ENCODE measurements at regions not wholly inside any gene's neighbourhood (a gene's known extent, or its start where the extent isn't known, plus 50 kb on each side); places are given as distances from the start of the nearest gene placed in this dataset.

DNA sequence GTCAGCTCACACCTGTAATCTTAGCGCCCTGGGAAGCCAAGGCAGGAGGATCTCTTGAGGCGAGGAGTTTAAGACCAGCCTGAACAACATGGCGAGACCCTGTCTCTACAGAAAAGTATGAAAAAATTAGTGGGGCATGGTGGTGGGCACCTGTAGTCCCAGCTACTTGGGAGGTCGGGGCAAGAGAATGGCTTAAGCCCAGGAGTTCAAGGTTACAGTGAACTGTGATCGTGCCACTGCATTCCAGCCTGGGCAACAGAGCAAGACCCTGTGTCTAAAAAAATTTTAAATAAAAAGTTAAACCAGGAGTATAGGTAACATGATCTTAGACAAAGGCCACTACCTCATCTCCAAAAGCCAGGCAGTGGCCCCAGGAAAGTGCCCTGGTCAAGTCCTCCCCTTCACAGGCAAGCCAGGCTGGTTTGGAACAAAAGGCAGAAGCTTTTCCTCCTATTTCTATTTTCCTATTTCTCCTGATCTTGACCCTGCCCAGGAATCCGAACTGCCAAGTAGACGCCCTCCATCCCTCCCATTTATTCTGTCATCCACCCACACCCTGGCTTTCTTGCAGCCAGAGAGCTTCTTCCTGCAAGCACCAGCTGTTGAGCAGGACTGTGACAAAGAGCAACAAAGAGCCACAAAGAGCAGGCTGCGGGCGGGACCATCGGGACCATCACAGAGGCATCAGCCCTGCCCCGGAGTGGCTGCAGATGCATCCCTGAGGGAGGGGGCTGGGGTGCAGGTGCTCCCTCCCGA lies 149.9 kb upstream of the AFDN start:
- Histone ChIP-seq H3K9me3 (ENCODE audit: control insufficient read depth, low read length) (no peaks in the 10 kb centered on the region), H3K4me3 (ENCODE audit: extremely low read depth, insufficient read depth, low read length, poor library complexity, severe bottlenecking) (no peak overlapping the region), H3K36me3 (ENCODE audit: control insufficient read depth, insufficient read depth, low read length) (no peaks in the 10 kb centered on the region), H3K27ac (ENCODE audit: low read depth, low read length, severe bottlenecking) (peak overlapping the region; percentile 81), H3K4me1 (ENCODE audit: control insufficient read depth, insufficient read depth, low read length, poor library complexity, severe bottlenecking) (peaks cover 41% of the 10 kb centered on the region)
- 61 to 63% methylated on average over 8 to 12 of the region's 12 CpGs for WGBS, 2 experiments (ENCODE audit: insufficient coverage in 2 of 2)

- no peaks in the 10 kb centered on the region for H3K9me3 ChIP-seq (ENCODE audit: control insufficient read depth, low read length)
- no peak overlapping the region for H3K4me3 ChIP-seq (ENCODE audit: extremely low read depth, insufficient read depth, low read length, poor library complexity, severe bottlenecking)
- 71 to 75% methylated on average over 6 of the region's 9 CpGs for WGBS, 2 experiments (ENCODE audit: insufficient coverage in 2 of 2)
These were observed 149.3 kb upstream of the AFDN start for GRCh38 chr6:167677422-167677789.

GRCh38 chr6:167678102-167679101 lies 148.3 kb upstream of the AFDN start:
- WGBS, 2 experiments (ENCODE audit: insufficient coverage in 2 of 2): 1 to 2% methylated on average over 46 to 48 of the region's 62 CpGs
- Histone ChIP-seq H3K4me3 (ENCODE audit: extremely low read depth, insufficient read depth, low read length, poor library complexity, severe bottlenecking) (peak overlapping the region; percentile 38), H3K36me3 (ENCODE audit: control insufficient read depth, insufficient read depth, low read length) (no peaks in the 10 kb centered on the region), H3K9me3 (ENCODE audit: control insufficient read depth, low read length) (no peaks in the 10 kb centered on the region), H3K4me1 (ENCODE audit: control insufficient read depth, insufficient read depth, low read length, poor library complexity, severe bottlenecking) (peaks cover 50% of the 10 kb centered on the region), H3K27ac (ENCODE audit: low read depth, low read length, severe bottlenecking) (peak overlapping the region; percentile 11)

More at GRCh38 chr6:167677422-167677789, 149.3 kb upstream of the AFDN start:
- Histone ChIP-seq H3K27ac (ENCODE audit: low read depth, low read length, severe bottlenecking) (peak overlapping the region; percentile 57), H3K36me3 (ENCODE audit: control insufficient read depth, insufficient read depth, low read length) (no peaks in the 10 kb centered on the region), H3K4me1 (ENCODE audit: control insufficient read depth, insufficient read depth, low read length, poor library complexity, severe bottlenecking) (peaks cover 43% of the 10 kb centered on the region)

DNA sequence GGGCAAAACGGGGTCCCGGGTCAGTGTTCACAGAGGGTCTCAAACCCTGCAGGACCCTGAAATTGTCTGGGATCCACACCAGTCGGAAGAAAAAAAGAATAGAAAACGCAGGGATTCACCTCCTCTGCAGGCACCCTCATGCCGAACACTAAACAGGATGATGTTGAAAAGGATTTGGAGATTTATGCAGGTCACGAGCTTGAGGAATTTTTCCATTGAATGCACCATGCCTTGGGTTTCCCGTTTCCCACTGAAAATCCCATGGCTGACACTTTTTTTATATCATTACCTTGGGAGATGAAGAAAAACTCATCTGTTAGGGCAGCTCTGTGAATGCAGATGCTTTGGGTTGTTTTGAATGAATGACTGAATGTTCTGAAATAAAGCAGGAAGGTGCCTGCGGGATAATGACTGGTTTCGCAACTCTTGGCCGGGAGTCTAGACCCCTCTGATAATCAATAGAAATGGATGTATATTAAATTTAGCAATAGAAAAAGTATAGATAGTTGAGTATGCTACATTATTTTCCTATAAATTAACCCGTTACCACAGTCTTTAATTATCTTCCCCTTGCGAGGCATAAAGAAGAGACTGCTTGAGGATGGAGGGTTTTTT lies 147.5 kb upstream of the AFDN start:
- Histone ChIP-seq H3K27ac (ENCODE audit: low read depth, low read length, severe bottlenecking) (no peak overlapping the region), H3K4me3 (ENCODE audit: extremely low read depth, insufficient read depth, low read length, poor library complexity, severe bottlenecking) (peak overlapping the region; percentile 38), H3K36me3 (ENCODE audit: control insufficient read depth, insufficient read depth, low read length) (no peaks in the 10 kb centered on the region), H3K9me3 (ENCODE audit: control insufficient read depth, low read length) (no peaks in the 10 kb centered on the region), H3K4me1 (ENCODE audit: control insufficient read depth, insufficient read depth, low read length, poor library complexity, severe bottlenecking) (peaks cover 56% of the 10 kb centered on the region)
- WGBS, 2 experiments (ENCODE audit: insufficient coverage in 2 of 2): 2 to 8% methylated on average over 4 to 5 of the region's 12 CpGs

DNA sequence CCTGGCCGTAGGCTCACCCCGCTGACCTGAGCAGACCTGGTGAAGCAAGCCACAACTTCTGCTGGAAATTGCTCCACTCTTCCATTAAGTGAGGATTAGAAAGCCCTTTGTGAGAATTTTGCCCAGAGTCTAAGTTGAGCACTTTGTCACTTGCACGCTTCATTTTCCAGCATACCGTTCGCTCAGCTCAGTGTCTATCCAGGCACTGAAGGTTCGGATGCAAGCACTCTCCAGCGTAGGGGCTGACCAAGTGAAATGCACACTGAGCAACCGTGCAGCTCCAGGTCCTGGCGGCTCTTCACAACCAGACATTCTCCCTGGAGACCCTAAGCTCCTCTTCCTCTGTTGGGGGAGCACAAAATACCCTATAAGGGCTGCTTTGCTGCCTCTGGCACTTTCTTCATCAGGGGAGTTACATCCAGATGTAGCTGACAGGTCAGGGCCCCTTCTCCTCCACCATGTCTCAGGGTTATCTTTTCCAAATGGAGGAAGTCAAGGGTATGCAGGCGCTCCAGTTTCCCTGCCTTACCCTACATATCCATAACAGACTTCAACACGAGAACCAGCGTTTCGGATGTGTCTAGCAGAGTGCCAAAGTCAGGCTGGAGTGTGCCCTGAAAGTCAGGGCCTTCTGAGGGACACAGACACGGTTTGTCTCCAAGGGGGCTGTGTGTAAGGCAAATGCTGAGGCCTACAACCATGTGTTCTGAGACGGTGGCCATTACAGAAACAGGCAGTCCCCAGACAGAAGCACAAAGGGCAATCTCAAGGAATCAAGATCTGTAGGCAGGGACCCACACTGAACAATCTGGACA lies 146.7 kb upstream of the AFDN start:
- 88 to 94% methylated on average over 13 of the region's 15 CpGs for WGBS, 2 experiments (ENCODE audit: insufficient coverage in 2 of 2)
- Histone ChIP-seq H3K27ac (ENCODE audit: low read depth, low read length, severe bottlenecking) (no peak overlapping the region), H3K4me3 (ENCODE audit: extremely low read depth, insufficient read depth, low read length, poor library complexity, severe bottlenecking) (no peak overlapping the region), H3K36me3 (ENCODE audit: control insufficient read depth, insufficient read depth, low read length) (no peaks in the 10 kb centered on the region), H3K4me1 (ENCODE audit: control insufficient read depth, insufficient read depth, low read length, poor library complexity, severe bottlenecking) (peaks cover 56% of the 10 kb centered on the region), H3K9me3 (ENCODE audit: control insufficient read depth, low read length) (no peaks in the 10 kb centered on the region)

GRCh38 chr6:167680605-167681149 lies 146.0 kb upstream of the AFDN start:
- no peaks in the 10 kb centered on the region for H3K36me3 ChIP-seq (ENCODE audit: control insufficient read depth, insufficient read depth, low read length)
- H3K4me1 ChIP-seq (ENCODE audit: control insufficient read depth, insufficient read depth, low read length, poor library complexity, severe bottlenecking): peaks cover 56% of the 10 kb centered on the region
- 98 to 99% methylated on average over 11 to 12 of the region's 15 CpGs for WGBS, 2 experiments (ENCODE audit: insufficient coverage in 2 of 2)

GRCh38 chr6:167682125-167682524 lies 144.6 kb upstream of the AFDN start:
- WGBS, 2 experiments (ENCODE audit: insufficient coverage in 2 of 2): 76 to 85% methylated on average over 10 to 11 of the region's 11 CpGs
- Histone ChIP-seq H3K4me1 (ENCODE audit: control insufficient read depth, insufficient read depth, low read length, poor library complexity, severe bottlenecking) (peaks cover 48% of the 10 kb centered on the region), H3K4me3 (ENCODE audit: extremely low read depth, insufficient read depth, low read length, poor library complexity, severe bottlenecking) (no peak overlapping the region), H3K27ac (ENCODE audit: low read depth, low read length, severe bottlenecking) (no peak overlapping the region), H3K9me3 (ENCODE audit: control insufficient read depth, low read length) (no peaks in the 10 kb centered on the region), H3K36me3 (ENCODE audit: control insufficient read depth, insufficient read depth, low read length) (no peaks in the 10 kb centered on the region)

More at GRCh38 chr6:167680605-167681149, 146.0 kb upstream of the AFDN start:
- Histone ChIP-seq H3K4me3 (ENCODE audit: extremely low read depth, insufficient read depth, low read length, poor library complexity, severe bottlenecking) (no peak overlapping the region), H3K9me3 (ENCODE audit: control insufficient read depth, low read length) (no peaks in the 10 kb centered on the region), H3K27ac (ENCODE audit: low read depth, low read length, severe bottlenecking) (no peak overlapping the region)

- Histone ChIP-seq H3K9me3 (ENCODE audit: control insufficient read depth, low read length) (no peaks in the 10 kb centered on the region), H3K27ac (ENCODE audit: low read depth, low read length, severe bottlenecking) (peak overlapping the region; percentile 73), H3K4me1 (ENCODE audit: control insufficient read depth, insufficient read depth, low read length, poor library complexity, severe bottlenecking) (peaks cover 43% of the 10 kb centered on the region), H3K4me3 (ENCODE audit: extremely low read depth, insufficient read depth, low read length, poor library complexity, severe bottlenecking) (no peak overlapping the region), H3K36me3 (ENCODE audit: control insufficient read depth, insufficient read depth, low read length) (no peaks in the 10 kb centered on the region)
- WGBS, 2 experiments (ENCODE audit: insufficient coverage in 2 of 2): 86 to 89% methylated on average over 3 of the region's 5 CpGs
These were observed 144.1 kb upstream of the AFDN start for GRCh38 chr6:167682546-167683027.

DNA sequence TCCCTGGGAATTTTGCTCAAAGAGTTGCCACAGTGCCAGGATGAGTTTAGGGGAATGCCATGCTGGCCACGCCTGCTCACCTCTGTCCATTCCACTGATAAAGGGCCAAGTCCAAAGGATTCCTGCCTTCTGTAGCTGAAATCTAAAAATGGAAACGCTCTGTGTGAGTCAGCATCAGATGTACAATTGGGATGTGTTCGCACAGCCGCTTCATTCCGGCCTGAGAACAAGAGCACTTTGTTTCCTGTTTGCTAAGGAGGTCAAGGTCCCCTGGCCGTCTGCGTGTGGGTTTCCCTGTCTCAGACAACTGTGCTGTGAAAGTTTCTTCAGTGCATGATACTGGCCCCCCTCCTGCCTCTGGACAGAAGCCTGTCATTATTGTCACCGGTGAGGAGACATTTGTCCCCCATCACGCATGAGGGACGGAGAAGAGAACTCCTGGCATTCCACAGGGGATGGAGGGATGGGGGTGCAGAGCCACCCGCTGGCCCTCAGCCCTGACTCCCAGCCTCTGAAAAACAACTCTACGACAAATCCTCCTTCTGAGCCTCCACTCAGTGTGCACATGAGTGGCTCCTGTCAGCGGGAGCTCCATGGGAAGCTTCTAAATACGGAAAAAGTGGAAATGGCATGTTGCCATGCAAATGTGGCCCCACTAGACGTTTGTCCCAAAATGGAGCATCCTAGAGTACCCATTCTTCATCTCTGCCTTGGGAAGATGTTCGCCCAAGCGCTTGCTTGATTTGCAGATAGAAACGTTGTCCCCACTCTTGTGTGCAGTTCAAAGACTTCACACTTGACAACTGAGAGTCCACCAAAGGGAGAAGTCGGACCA lies 143.5 kb upstream of the AFDN start:
- Histone ChIP-seq H3K27ac (ENCODE audit: low read depth, low read length, severe bottlenecking) (peak overlapping the region; percentile 73), H3K36me3 (ENCODE audit: control insufficient read depth, insufficient read depth, low read length) (no peaks in the 10 kb centered on the region), H3K4me1 (ENCODE audit: control insufficient read depth, insufficient read depth, low read length, poor library complexity, severe bottlenecking) (peaks cover 37% of the 10 kb centered on the region), H3K4me3 (ENCODE audit: extremely low read depth, insufficient read depth, low read length, poor library complexity, severe bottlenecking) (no peak overlapping the region), H3K9me3 (ENCODE audit: control insufficient read depth, low read length) (no peaks in the 10 kb centered on the region)
- 86 to 87% methylated on average over 15 to 16 of the region's 19 CpGs for WGBS, 2 experiments (ENCODE audit: insufficient coverage in 2 of 2)

All from mesodermal cell (in vitro differentiated cells).